DND-41 (cell line): ENCODE measurements at regions not wholly inside any gene's neighbourhood (a gene's known extent, or its start where the extent isn't known, plus 50 kb on each side); places are given as distances from the start of the nearest gene placed in this dataset.

Source experiments
- CTCF ChIP-seq: IDR thresholded peaks from 2 replicates; pipeline ENCODE4 v1.5.1; 2012; ENCODE audit warnings: borderline replicate concordance, low read length, moderate library complexity, mild to moderate bottlenecking; ENCODE audit not compliant: poor library complexity, severe bottlenecking; ENCODE audit errors: extremely low read depth
- EZH2 ChIP-seq: IDR thresholded peaks from 3 replicates; pipeline ENCODE4 v1.6.1; 2012; ENCODE audit warnings: borderline replicate concordance, low read depth, mild to moderate bottlenecking, moderate library complexity, low read length, inconsistent platforms; ENCODE audit not compliant: severe bottlenecking

GRCh38 chr1:56062625-56063024 is 516.7 kb downstream of the PLPP3 start:
- TF ChIP-seq CTCF (no peak), EZH2 (no peak)
